ENCODE measurements at regions not wholly inside any gene's neighbourhood (a gene's known extent, or its start where the extent isn't known, plus 50 kb on each side); places are given as distances from the start of the nearest gene placed in this dataset.

GRCh38 chr15:47991357-47991756, 129.4 kb upstream of the SLC24A5 start:
- no peak for DNase-seq (ENCODE audit: low read depth in 2 of 2)

GRCh38 chr15:47993051-47993450, 127.7 kb upstream of the SLC24A5 start:
- no peak for DNase-seq (ENCODE audit: low read depth in 2 of 2)

- no peak for DNase-seq (ENCODE audit: low read depth in 2 of 2)
Measured at GRCh38 chr15:47997195-47998080, 123.4 kb upstream of the SLC24A5 start.

GRCh38 chr15:47998619-47999019, 122.2 kb upstream of the SLC24A5 start:
- DNase-seq (ENCODE audit: low read depth in 2 of 2): no peak

GRCh38 chr15:48001393-48002039, 119.3 kb upstream of the SLC24A5 start:
- DNase-seq (ENCODE audit: low read depth in 2 of 2): no peak

GRCh38 chr15:48002767-48003166, 118.0 kb upstream of the SLC24A5 start:
- no peak for DNase-seq (ENCODE audit: low read depth in 2 of 2)

- no peak for DNase-seq (ENCODE audit: low read depth in 2 of 2)
Measured at GRCh38 chr15:48003441-48003840, 117.3 kb upstream of the SLC24A5 start.

- no peak for DNase-seq (ENCODE audit: low read depth in 2 of 2)
Measured at GRCh38 chr15:48005077-48005476, 115.7 kb upstream of the SLC24A5 start.

GRCh38 chr15:48006031-48006511, 114.7 kb upstream of the SLC24A5 start:
- no peak for DNase-seq (ENCODE audit: low read depth in 2 of 2)

- DNase-seq (ENCODE audit: low read depth in 2 of 2): no peak
Measured at GRCh38 chr15:48010316-48010715, 110.5 kb upstream of the SLC24A5 start.

GRCh38 chr15:48012191-48012590, 108.6 kb upstream of the SLC24A5 start:
- no peak for DNase-seq (ENCODE audit: low read depth in 2 of 2)

GRCh38 chr15:48016865-48017264, 103.9 kb upstream of the SLC24A5 start:
- DNase-seq (ENCODE audit: low read depth in 2 of 2): no peak

GRCh38 chr15:48017747-48018146, 103.0 kb upstream of the SLC24A5 start:
- DNase-seq (ENCODE audit: low read depth in 2 of 2): no peak

- no peak for DNase-seq (ENCODE audit: low read depth in 2 of 2)
Measured at GRCh38 chr15:48020166-48020565, 100.6 kb upstream of the SLC24A5 start.

- no peak for DNase-seq (ENCODE audit: low read depth in 2 of 2)
Measured at GRCh38 chr15:48021336-48022086, 99.3 kb upstream of the SLC24A5 start.

- DNase-seq (ENCODE audit: low read depth in 2 of 2): peak in 1 of 2 donors; percentile 2
Measured at GRCh38 chr15:48025118-48025517, 95.7 kb upstream of the SLC24A5 start.

GRCh38 chr15:48028712-48029111, 92.1 kb upstream of the SLC24A5 start:
- DNase-seq (ENCODE audit: low read depth in 2 of 2): no peak

GRCh38 chr15:48029642-48030041, 91.1 kb upstream of the SLC24A5 start:
- no peak for DNase-seq (ENCODE audit: low read depth in 2 of 2)

- no peak for DNase-seq (ENCODE audit: low read depth in 2 of 2)
Measured at GRCh38 chr15:48031466-48031865, 89.3 kb upstream of the SLC24A5 start.

- DNase-seq (ENCODE audit: low read depth in 2 of 2): no peak
Measured at GRCh38 chr15:48031973-48032372, 88.8 kb upstream of the SLC24A5 start.

GRCh38 chr15:48032911-48033310, 87.9 kb upstream of the SLC24A5 start:
- DNase-seq (ENCODE audit: low read depth in 2 of 2): no peak

GRCh38 chr15:48038221-48038620, 82.6 kb upstream of the SLC24A5 start:
- DNase-seq (ENCODE audit: low read depth in 2 of 2): no peak

Measured in dermis microvascular lymphatic vessel endothelial cell (primary cell).